ENCODE measurements at regions not wholly inside any gene's neighbourhood (a gene's known extent, or its start where the extent isn't known, plus 50 kb on each side); places are given as distances from the start of the nearest gene placed in this dataset.
"Not testable (repeated sequence)": the region's sequence is repeated elsewhere in the genome, so short reads cannot be mapped to it uniquely, and the experiment has no call there.

GRCh38 chr9:109597496-109597895 is 99.4 kb upstream of the PTPN3 start:
- no peak for DNase-seq (ENCODE audit: low spot score)

- no peak for DNase-seq (ENCODE audit: low spot score)
Measured at GRCh38 chr9:109599131-109599530, 101.0 kb upstream of the PTPN3 start.

- no peak for DNase-seq (ENCODE audit: low spot score)
Measured at GRCh38 chr9:109599711-109600110, 101.6 kb upstream of the PTPN3 start.

GRCh38 chr9:109600142-109600541 is 102.0 kb upstream of the PTPN3 start:
- DNase-seq (ENCODE audit: low spot score): no peak

GRCh38 chr9:109601181-109601580 is 103.1 kb upstream of the PTPN3 start:
- DNase-seq (ENCODE audit: low spot score): no peak

- no peak for DNase-seq (ENCODE audit: low spot score)
Measured at GRCh38 chr9:109602987-109603386, 104.9 kb upstream of the PTPN3 start.

- no peak for DNase-seq (ENCODE audit: low spot score)
Measured at GRCh38 chr9:109604131-109604530, 106.0 kb upstream of the PTPN3 start.

- DNase-seq (ENCODE audit: low spot score): no peak
Measured at GRCh38 chr9:109604781-109605180, 106.7 kb upstream of the PTPN3 start.

- DNase-seq (ENCODE audit: low spot score): no peak
Measured at GRCh38 chr9:109609060-109609459, 111.0 kb upstream of the PTPN3 start.

- no peak for DNase-seq (ENCODE audit: low spot score)
Measured at GRCh38 chr9:109616571-109617120, 118.5 kb upstream of the PTPN3 start.

- DNase-seq (ENCODE audit: low spot score): no peak
Measured at GRCh38 chr9:109619310-109619709, 121.2 kb upstream of the PTPN3 start.

- DNase-seq (ENCODE audit: low spot score): no peak
Measured at GRCh38 chr9:109624143-109624542, 126.0 kb upstream of the PTPN3 start.

- DNase-seq (ENCODE audit: low spot score): no peak
Measured at GRCh38 chr9:109624896-109625295, 126.8 kb upstream of the PTPN3 start.

GRCh38 chr9:109627042-109627441 is 128.9 kb upstream of the PTPN3 start:
- DNase-seq (ENCODE audit: low spot score): no peak

- no peak for DNase-seq (ENCODE audit: low spot score)
Measured at GRCh38 chr9:109629615-109630014, 131.5 kb upstream of the PTPN3 start.

GRCh38 chr9:109632817-109633216 is 134.7 kb upstream of the PTPN3 start:
- no peak for DNase-seq (ENCODE audit: low spot score)

GRCh38 chr9:109639674-109640579 is 140.1 kb upstream of the PALM2AKAP2 start:
- no peak for DNase-seq (ENCODE audit: low spot score)

- DNase-seq (ENCODE audit: low spot score): no peak
Measured at GRCh38 chr9:109640580-109641371, 139.2 kb upstream of the PALM2AKAP2 start.

GRCh38 chr9:109641372-109641659 is 138.7 kb upstream of the PALM2AKAP2 start:
- no peak for DNase-seq (ENCODE audit: low spot score)

- no peak for DNase-seq (ENCODE audit: low spot score)
Measured at GRCh38 chr9:109652112-109652511, 127.9 kb upstream of the PALM2AKAP2 start.

- DNase-seq (ENCODE audit: low spot score): no peak
Measured at GRCh38 chr9:109652971-109653370, 127.0 kb upstream of the PALM2AKAP2 start.

GRCh38 chr9:109653470-109653869 is 126.5 kb upstream of the PALM2AKAP2 start:
- no peak for DNase-seq (ENCODE audit: low spot score)

- not testable (repeated sequence) for DNase-seq (ENCODE audit: low spot score)
Measured at GRCh38 chr9:109663978-109664377, 116.0 kb upstream of the PALM2AKAP2 start.
